ENCODE measurements at regions not wholly inside any gene's neighbourhood (a gene's known extent, or its start where the extent isn't known, plus 50 kb on each side); places are given as distances from the start of the nearest gene placed in this dataset.
"Not testable (repeated sequence)": the region's sequence is repeated elsewhere in the genome, so short reads cannot be mapped to it uniquely, and the experiment has no call there.

DNA sequence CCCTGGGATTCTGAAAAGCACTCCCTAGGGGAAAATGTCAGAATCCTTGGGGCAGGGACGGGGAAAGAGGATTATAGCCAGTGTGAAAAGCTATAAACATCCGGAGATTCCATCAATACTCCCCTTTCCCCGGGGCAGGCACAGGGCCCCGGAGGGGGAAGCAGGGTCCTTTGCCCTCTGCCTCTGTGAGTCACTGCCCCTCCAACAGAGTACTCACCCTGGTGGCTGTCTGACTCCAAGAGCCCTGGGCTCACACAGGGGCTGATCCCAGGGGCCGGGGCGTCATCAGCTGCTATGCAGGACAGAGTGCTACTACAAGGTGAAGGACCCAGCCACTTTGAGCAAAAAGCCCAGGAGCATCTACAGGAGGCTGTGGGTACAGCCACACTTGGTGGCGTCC lies 133.0 kb upstream of the PRR20G start:
- no peaks in the 10 kb centered on the region for H3K36me3 ChIP-seq (ENCODE audit: insufficient read depth, low read length)
- peaks cover 80% of the 10 kb centered on the region for H3K4me1 ChIP-seq (ENCODE audit: insufficient read depth, low read length)
- no peak overlapping the region for H2AFZ ChIP-seq (ENCODE audit: low read depth, low read length)

DNA sequence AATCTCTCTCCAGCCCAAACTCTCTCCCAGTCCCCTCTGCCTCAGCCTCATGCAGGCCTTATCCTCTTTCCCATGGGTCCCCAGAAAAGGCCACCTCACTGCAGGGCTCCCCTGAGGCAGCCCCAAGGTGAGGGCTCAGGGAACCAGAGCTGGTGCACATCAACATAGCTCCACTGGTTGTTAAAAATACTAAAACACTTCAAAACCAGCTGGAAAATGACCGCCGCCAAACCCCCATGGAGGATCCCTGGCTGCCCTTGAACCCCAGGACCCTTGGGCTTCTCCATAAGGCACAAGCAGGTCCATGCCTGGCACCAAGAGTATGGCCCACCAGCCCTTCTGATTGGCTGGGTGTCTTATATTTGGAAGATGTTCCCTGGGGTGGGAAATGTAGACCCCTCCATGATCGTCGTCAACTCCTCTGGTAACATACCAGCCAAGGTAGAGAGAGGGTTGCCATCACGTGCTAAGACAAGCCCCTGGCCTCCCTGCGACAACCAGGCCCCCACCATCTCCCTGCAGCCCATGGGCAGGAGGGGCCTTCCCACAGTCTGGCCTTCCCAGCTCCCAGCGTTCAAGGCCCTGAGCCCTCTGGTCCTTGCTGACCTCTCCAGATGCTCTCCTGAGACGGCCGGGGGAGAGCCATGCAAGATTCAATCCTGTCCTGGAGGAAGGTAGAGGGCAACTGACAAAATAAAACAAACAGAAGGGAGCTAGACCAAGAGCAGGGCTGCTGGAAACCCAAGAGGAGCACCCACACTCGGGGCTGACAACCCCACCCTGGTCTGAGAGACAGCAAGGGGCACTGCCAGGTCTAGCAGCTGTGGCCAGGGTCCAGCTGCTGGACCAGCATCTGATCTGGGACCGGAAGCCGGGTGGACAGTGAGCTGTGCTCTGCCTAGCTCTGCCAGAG lies 132.1 kb upstream of the PRR20G start:
- no peaks in the 10 kb centered on the region for H3K36me3 ChIP-seq (ENCODE audit: insufficient read depth, low read length)
- no peak overlapping the region for H3K4me3 ChIP-seq (ENCODE audit: low read length)
- no peaks in the 10 kb centered on the region for H3K27me3 ChIP-seq (ENCODE audit: insufficient read depth, low read length)
- no peak overlapping the region for H2AFZ ChIP-seq (ENCODE audit: low read depth, low read length)
- peaks cover 72% of the 10 kb centered on the region for H3K4me1 ChIP-seq (ENCODE audit: insufficient read depth, low read length)
- H3K9me3 ChIP-seq (ENCODE audit: low read length): no peaks in the 10 kb centered on the region

More for the DNA sequence above, 133.0 kb upstream of the PRR20G start:
- H3K4me3 ChIP-seq (ENCODE audit: low read length): no peak overlapping the region
- H3K9me3 ChIP-seq (ENCODE audit: low read length): no peaks in the 10 kb centered on the region
- no peaks in the 10 kb centered on the region for H3K27me3 ChIP-seq (ENCODE audit: insufficient read depth, low read length)

DNA sequence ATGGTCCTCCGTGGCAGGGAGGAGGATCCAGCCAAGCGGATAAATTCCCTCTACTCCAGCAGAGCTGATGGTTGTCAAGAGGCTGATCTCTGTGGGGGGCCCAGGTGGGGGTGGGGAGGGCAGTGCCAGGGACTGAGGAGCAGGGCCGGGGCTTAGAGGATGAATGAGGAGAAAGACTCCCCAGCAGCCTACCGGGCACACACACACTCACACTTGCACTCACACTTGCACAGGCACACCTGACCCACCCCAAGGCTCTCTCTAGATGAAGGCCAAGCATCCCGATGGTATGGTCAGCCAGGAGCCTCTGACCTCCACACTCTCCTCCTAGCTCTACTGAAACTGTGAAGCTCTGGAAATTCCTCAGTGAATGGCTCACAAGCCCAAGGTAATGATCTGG lies 131.3 kb upstream of the PRR20G start:
- H3K27me3 ChIP-seq (ENCODE audit: insufficient read depth, low read length): no peaks in the 10 kb centered on the region

DNA sequence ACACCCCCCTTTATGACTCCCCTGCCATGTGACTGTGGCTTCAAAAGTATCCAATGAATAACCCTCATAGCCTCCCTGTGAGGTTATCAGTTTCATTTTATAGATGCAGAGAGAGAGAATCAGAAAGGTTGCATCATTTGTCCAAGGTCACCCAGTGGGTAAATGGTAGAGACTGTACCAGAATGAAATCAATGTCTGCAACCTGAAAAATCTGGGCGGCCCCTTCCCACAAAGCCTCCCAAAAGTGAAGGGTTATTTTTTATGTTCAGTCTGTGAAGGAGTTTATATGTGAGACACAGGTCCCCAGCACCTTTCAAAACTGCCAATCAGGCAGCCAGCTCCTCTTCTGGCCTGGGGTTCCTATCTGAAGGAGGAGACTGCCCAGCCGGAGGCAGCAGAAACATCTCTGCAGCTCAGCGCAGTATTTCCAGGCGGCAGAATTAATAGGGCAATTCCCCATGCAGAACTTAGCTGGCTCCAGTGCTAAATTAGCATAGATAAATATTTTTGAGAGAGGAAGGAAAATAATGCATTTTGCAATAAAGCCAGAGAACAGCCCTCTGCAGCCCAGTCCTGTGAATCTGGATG lies 130.8 kb upstream of the PRR20G start:
- Histone ChIP-seq H3K9me3 (ENCODE audit: low read length) (no peaks in the 10 kb centered on the region), H3K27me3 (ENCODE audit: insufficient read depth, low read length) (no peaks in the 10 kb centered on the region), H2AFZ (ENCODE audit: low read depth, low read length) (no peak overlapping the region), H3K4me1 (ENCODE audit: insufficient read depth, low read length) (peaks cover 60% of the 10 kb centered on the region), H3K4me3 (ENCODE audit: low read length) (no peak overlapping the region), H3K36me3 (ENCODE audit: insufficient read depth, low read length) (no peaks in the 10 kb centered on the region)

More for the DNA sequence above, 131.3 kb upstream of the PRR20G start:
- Histone ChIP-seq H3K36me3 (ENCODE audit: insufficient read depth, low read length) (no peaks in the 10 kb centered on the region), H2AFZ (ENCODE audit: low read depth, low read length) (no peak overlapping the region), H3K9me3 (ENCODE audit: low read length) (no peaks in the 10 kb centered on the region), H3K4me1 (ENCODE audit: insufficient read depth, low read length) (peaks cover 65% of the 10 kb centered on the region), H3K4me3 (ENCODE audit: low read length) (no peak overlapping the region)

DNA sequence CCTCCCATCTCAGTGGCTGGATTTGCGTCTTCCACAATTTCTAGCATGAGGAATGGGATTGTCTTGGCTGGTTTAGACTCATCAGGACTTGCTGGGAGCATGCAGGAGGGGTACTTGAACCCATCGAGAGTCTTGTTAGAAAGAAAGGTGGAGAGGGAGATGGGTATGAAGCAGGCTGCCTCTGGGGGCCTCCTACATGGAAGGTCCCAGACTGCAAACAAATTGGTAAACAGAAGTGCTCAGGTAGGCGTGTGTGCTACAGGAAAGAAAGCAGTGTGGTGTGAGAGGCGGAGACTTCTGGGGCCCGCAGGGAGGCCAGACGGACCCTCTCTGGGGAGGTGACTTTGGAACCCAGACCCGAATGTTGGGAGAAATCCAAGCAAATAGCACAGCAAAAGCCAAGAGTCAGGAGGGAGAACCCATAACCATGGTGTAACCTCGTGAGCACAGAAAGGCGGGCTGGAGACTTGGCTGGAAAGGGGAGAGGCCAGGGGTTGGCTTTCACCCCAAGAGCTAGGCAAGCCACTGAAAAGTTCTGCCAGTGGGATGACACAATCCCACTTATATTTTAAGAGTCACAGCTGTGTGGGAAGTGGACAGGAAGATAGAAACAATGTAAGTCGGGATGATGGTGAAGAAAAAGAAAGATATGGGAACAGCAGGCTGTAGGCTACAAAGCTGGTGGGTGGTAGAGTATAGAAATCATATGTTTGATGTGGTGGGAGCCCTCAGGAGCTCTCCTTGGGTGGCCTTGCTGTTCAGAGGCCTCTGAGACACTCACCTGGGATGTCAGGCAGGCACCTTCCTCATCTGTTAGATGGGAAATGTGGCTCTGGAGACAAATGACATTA lies 130.1 kb upstream of the PRR20G start:
- no peak overlapping the region for H3K4me3 ChIP-seq (ENCODE audit: low read length)
- no peaks in the 10 kb centered on the region for H3K36me3 ChIP-seq (ENCODE audit: insufficient read depth, low read length)
- peaks cover 52% of the 10 kb centered on the region for H3K4me1 ChIP-seq (ENCODE audit: insufficient read depth, low read length)
- H3K9me3 ChIP-seq (ENCODE audit: low read length): no peaks in the 10 kb centered on the region
- no peaks in the 10 kb centered on the region for H3K27me3 ChIP-seq (ENCODE audit: insufficient read depth, low read length)
- no peak overlapping the region for H2AFZ ChIP-seq (ENCODE audit: low read depth, low read length)

DNA sequence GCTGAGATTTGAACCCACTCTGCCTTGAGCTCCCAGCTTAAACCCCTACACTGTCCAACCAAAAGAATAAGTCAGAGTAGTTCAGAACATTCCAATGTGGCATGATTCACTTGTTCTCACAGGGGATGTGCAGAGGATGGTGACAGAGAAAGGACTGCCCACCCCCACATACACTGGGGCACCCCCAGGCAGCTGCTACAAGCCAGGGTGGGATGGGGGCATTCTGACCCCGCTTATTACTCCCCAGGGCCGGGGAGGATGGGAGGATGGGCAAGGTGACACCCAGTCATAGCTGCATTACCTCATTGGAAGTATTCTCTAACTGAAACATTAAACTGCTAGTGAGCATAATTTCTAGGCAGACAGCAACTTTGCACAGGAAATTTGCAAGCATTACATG lies 126.0 kb upstream of the PRR20G start:
- Histone ChIP-seq H3K9me3 (ENCODE audit: low read length) (no peaks in the 10 kb centered on the region), H3K4me1 (ENCODE audit: insufficient read depth, low read length) (peaks cover 42% of the 10 kb centered on the region), H3K27me3 (ENCODE audit: insufficient read depth, low read length) (no peaks in the 10 kb centered on the region), H2AFZ (ENCODE audit: low read depth, low read length) (no peak overlapping the region), H3K4me3 (ENCODE audit: low read length) (no peak overlapping the region), H3K36me3 (ENCODE audit: insufficient read depth, low read length) (no peaks in the 10 kb centered on the region)

DNA sequence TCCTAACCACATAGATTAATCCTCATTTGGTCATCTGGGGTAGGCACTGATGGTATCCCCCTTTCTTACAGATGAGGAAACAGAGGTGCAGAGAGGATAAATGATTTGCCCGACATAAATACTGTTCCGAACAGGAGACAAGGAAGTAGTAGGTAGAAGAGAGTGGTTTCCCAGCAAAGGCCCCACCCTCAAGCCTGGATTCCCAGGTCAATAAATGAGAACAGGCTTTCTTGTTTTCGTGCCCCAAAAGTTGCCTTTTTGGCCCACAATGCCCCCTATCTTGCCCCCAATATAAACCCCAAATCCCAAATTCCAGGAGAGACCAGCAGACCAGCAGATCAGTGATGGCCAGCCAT lies 125.5 kb upstream of the PRR20G start:
- Histone ChIP-seq H2AFZ (ENCODE audit: low read depth, low read length) (no peak overlapping the region), H3K27me3 (ENCODE audit: insufficient read depth, low read length) (no peaks in the 10 kb centered on the region), H3K4me1 (ENCODE audit: insufficient read depth, low read length) (peaks cover 42% of the 10 kb centered on the region), H3K4me3 (ENCODE audit: low read length) (no peak overlapping the region), H3K9me3 (ENCODE audit: low read length) (no peaks in the 10 kb centered on the region), H3K36me3 (ENCODE audit: insufficient read depth, low read length) (no peaks in the 10 kb centered on the region)

DNA sequence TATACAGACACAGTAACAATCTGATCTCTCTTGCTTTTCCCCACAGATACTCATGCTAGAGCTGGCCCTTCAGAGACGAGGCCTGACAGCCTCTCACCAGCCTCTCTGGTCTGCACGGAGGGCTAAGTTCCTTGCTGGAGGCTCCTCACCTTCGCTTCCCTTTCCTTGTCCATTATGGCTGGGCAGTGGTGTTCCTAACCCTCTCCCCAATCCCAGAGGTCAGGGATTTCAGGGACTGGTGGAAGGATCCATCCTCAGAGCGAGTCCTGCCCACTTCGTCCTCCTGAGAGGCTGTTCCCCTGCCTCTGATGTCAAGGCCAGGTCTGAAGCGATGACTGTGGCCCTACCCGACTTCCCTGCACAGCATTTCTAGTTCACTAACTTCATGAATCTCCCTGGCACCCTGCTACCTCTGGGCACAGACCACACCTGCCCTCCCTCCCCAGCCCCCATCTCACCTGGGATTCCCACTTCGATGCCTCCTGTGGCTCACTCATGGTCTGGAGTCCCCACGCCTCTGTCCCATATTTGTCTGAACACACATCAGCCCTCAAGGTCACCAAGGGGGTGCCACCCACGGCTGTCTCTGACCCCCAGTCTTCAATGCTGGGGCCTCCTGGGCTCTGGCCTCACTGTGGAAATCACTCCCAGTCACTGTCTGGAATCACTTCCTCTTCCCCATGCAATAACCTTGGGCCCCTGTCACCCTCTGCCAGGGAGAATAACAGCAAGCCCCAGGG lies 124.9 kb upstream of the PRR20G start:
- no peaks in the 10 kb centered on the region for H3K27me3 ChIP-seq (ENCODE audit: insufficient read depth, low read length)
- H3K4me1 ChIP-seq (ENCODE audit: insufficient read depth, low read length): peaks cover 43% of the 10 kb centered on the region
- H3K9me3 ChIP-seq (ENCODE audit: low read length): no peaks in the 10 kb centered on the region
- no peaks in the 10 kb centered on the region for H3K36me3 ChIP-seq (ENCODE audit: insufficient read depth, low read length)
- H3K4me3 ChIP-seq (ENCODE audit: low read length): no peak overlapping the region
- no peak overlapping the region for H2AFZ ChIP-seq (ENCODE audit: low read depth, low read length)

DNA sequence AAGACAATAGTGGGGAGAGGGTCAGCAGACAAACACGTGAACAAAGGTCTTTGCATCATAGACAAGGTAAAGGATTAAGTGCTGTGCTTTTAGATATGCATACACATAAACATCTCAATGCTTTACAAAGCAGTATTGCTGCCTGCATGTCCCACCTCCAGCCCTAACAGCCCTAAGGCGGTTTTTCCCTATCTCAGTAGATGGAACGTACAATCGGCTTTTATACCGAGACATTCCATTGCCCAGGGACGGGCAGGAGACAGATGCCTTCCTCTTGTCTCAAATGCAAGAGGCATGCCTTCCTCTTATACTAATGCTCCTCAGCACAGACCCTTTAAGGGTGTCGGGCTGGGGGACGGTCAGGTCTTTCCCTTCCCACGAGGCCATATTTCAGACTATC lies 124.0 kb upstream of the PRR20G start:
- not testable (repeated sequence) for H3K4me3 ChIP-seq (ENCODE audit: low read length); H3K9me3 ChIP-seq (ENCODE audit: low read length); H3K27me3 ChIP-seq (ENCODE audit: insufficient read depth, low read length); H2AFZ ChIP-seq (ENCODE audit: low read depth, low read length); H3K36me3 ChIP-seq (ENCODE audit: insufficient read depth, low read length)
- peaks cover 44% of the 10 kb centered on the region for H3K4me1 ChIP-seq (ENCODE audit: insufficient read depth, low read length)

DNA sequence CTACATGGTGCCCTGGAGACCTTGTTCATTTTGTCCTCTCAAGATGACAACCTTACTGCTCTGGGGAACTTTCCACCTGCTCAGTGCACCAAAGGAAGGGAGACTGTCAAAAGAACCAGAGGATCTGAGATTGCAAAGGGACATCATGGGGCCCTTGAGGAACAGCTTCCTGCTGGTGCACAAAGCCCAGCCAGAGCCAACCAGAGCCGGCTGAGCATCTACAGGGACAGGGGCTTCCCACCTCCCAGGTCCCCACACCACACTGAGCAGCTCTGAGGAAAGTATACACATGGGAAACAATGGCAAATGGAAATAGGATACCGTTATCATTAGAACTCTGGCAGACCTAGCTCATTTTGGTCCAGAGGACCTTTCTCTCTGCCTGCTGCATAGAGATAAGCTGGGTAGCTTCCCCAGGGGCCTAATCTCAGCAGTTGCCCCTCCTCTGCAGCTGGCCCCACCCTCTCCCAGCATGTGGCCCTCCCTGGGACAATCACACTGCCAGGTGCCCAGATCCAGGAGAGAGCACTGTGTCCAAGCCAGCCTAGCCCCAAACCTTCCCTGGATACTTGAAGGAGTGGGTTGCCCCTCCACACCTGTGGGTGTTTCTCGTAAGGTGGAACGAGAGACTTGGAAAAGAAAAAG lies 123.4 kb upstream of the PRR20G start:
- H3K4me1 ChIP-seq (ENCODE audit: insufficient read depth, low read length): peaks cover 38% of the 10 kb centered on the region
- H3K4me3 ChIP-seq (ENCODE audit: low read length): no peak overlapping the region
- H3K9me3 ChIP-seq (ENCODE audit: low read length): no peaks in the 10 kb centered on the region
- H3K27me3 ChIP-seq (ENCODE audit: insufficient read depth, low read length): no peaks in the 10 kb centered on the region
- no peaks in the 10 kb centered on the region for H3K36me3 ChIP-seq (ENCODE audit: insufficient read depth, low read length)
- no peak overlapping the region for H2AFZ ChIP-seq (ENCODE audit: low read depth, low read length)

DNA sequence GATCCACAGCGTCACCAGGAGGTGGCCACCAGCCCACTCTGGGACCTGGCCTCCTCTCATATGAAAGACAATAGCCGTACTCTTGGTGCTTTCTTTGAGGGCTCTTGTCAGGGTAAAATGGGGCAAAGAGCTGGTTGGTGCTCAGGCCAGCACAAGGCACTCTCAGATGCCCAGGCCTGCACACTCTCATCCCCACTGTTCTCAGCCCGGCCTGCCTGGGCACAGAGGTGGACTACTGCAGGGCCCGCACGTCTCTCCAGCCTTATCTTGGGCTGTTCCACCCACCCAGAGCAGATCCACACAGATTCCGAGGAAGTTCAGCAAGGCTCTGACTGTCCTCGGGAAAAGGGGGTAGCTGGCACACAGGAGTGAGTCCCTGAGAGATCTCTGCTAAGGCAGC lies 122.8 kb upstream of the PRR20G start:
- Histone ChIP-seq H2AFZ (ENCODE audit: low read depth, low read length) (no peak overlapping the region), H3K9me3 (ENCODE audit: low read length) (no peaks in the 10 kb centered on the region), H3K4me3 (ENCODE audit: low read length) (no peak overlapping the region), H3K36me3 (ENCODE audit: insufficient read depth, low read length) (no peaks in the 10 kb centered on the region), H3K27me3 (ENCODE audit: insufficient read depth, low read length) (no peaks in the 10 kb centered on the region), H3K4me1 (ENCODE audit: insufficient read depth, low read length) (peaks cover 34% of the 10 kb centered on the region)

DNA sequence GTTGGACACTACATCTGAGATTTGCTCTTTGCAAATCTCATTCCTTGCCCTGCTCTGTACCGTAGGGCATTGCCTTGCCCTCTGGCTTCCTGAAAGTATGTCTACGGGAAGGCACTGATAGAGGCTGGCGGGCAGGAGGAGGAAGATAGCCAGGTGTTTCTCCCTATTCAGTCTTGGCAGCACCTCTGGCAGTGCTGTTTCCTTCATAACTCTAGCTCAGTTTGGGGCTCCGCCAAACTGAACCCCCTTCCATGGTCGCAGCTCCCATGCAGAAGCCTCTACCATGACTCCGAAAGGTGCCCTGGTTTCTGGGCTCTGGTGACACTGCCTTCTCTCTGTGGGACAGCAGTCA lies 122.3 kb upstream of the PRR20G start:
- Histone ChIP-seq H3K27me3 (ENCODE audit: insufficient read depth, low read length) (no peaks in the 10 kb centered on the region), H3K4me1 (ENCODE audit: insufficient read depth, low read length) (peaks cover 34% of the 10 kb centered on the region), H3K9me3 (ENCODE audit: low read length) (no peaks in the 10 kb centered on the region), H3K36me3 (ENCODE audit: insufficient read depth, low read length) (no peaks in the 10 kb centered on the region), H3K4me3 (ENCODE audit: low read length) (no peak overlapping the region), H2AFZ (ENCODE audit: low read depth, low read length) (no peak overlapping the region)
